IMR-90 (cell line): ENCODE measurements at regions not wholly inside any gene's neighbourhood (a gene's known extent, or its start where the extent isn't known, plus 50 kb on each side); places are given as distances from the start of the nearest gene placed in this dataset.

ENCODE experiments used
- ATAC-seq: fragments of 200-7000 bp; cut with Tn5 transposase; 2 replicates; pipeline ENCODE4 v1.9.1; 2020; ENCODE audit warnings: low read depth, mild to moderate bottlenecking, moderate library complexity
- BruUV-seq: library from RNA; stranded (reverse); fragments of 400-500 nt; replicated peaks from 2 replicates; lab custom pipeline; 2021; lab: Mats Ljungman, UMichigan
- CTCF ChIA-PET: fragments of 300-600 bp; formaldehyde crosslinking; extraction: SDS; loops from one replicate; lab custom pipeline; 2021; ENCODE audit warnings: antibody characterized with exemption; lab: Yijun Ruan, JAX
- POLR2A ChIA-PET: fragments of 300-600 bp; sonication (Branson Sonifier 250); formaldehyde crosslinking; loops from one replicate; lab custom pipeline; 2022; ENCODE audit warnings: antibody characterized with exemption; ENCODE audit not compliant: unreplicated experiment; lab: Charles Lee
- DNase-seq: peaks from one replicate; pipeline ENCODE4 v3.0.0; 2013
- H2AFZ ChIP-seq: replicated peaks from 2 replicates; pipeline ENCODE3; 2013; ENCODE audit warnings: low read length, mild to moderate bottlenecking; ENCODE audit not compliant: poor library complexity
- H2AK5ac ChIP-seq: 2 replicates; pipeline ENCODE4 v1.6.1; 2013; ENCODE audit warnings: low read depth, low read length, inconsistent platforms
- H2AK9ac ChIP-seq: replicated peaks from 2 replicates; pipeline ENCODE3; 2013; ENCODE audit warnings: mild to moderate bottlenecking, low read depth, low read length, moderate library complexity; ENCODE audit not compliant: poor library complexity
- H2BK120ac ChIP-seq: 2 replicates; pipeline ENCODE4 v1.6.1; 2013; ENCODE audit warnings: low read depth, low read length, inconsistent platforms
- H2BK15ac ChIP-seq: 3 replicates; pipeline ENCODE4 v1.6.1; 2013; ENCODE audit warnings: low read depth, low read length, inconsistent platforms
- H2BK20ac ChIP-seq: 2 replicates; pipeline ENCODE4 v1.6.1; 2013; ENCODE audit warnings: low read depth, mild to moderate bottlenecking, inconsistent platforms, low read length, moderate library complexity
- H2BK5ac ChIP-seq: 2 replicates; pipeline ENCODE4 v1.6.1; 2013; ENCODE audit warnings: mild to moderate bottlenecking, low read depth, low read length, inconsistent platforms; ENCODE audit not compliant: poor library complexity, severe bottlenecking
- H3K14ac ChIP-seq: replicated peaks from 2 replicates; pipeline ENCODE4 v1.6.1; 2013; ENCODE audit warnings: low read depth, low read length, inconsistent platforms
- H3K18ac ChIP-seq: 2 replicates; pipeline ENCODE4 v1.6.1; 2013; ENCODE audit warnings: low read depth, low read length, control low read depth
- H3K23ac ChIP-seq: 2 replicates; pipeline ENCODE4 v1.6.1; 2013; ENCODE audit warnings: low read depth, low read length, inconsistent platforms
- H3K27ac ChIP-seq: 2 replicates; pipeline ENCODE4 v1.5.1; 2013; ENCODE audit warnings: mild to moderate bottlenecking, control low read depth, low read length; ENCODE audit not compliant: insufficient read depth
- H3K27me3 ChIP-seq: 2 replicates; pipeline ENCODE4 v1.6.1; 2013; ENCODE audit warnings: low read length; ENCODE audit not compliant: control insufficient read depth, insufficient read depth
- H3K36me3 ChIP-seq: 2 replicates; pipeline ENCODE4 v1.6.1; 2013; ENCODE audit warnings: low read length, mixed read lengths; ENCODE audit not compliant: control insufficient read depth, insufficient read depth
- H3K4ac ChIP-seq: 2 replicates; pipeline ENCODE4 v1.6.1; 2013; ENCODE audit warnings: low read depth, low read length, inconsistent platforms
- H3K4me1 ChIP-seq: 2 replicates; pipeline ENCODE4 v1.6.1; 2013; ENCODE audit warnings: low read length, mixed read lengths; ENCODE audit not compliant: control insufficient read depth, insufficient read depth
- H3K4me2 ChIP-seq: 2 replicates; pipeline ENCODE4 v1.6.1; 2013; ENCODE audit warnings: low read depth, mild to moderate bottlenecking, control low read depth, low read length, moderate library complexity
- H3K4me3 ChIP-seq: 2 replicates; pipeline ENCODE4 v1.5.1; 2013; ENCODE audit warnings: low read depth, mild to moderate bottlenecking, control low read depth, low read length, moderate library complexity; ENCODE audit not compliant: insufficient read depth
- H3K56ac ChIP-seq: 2 replicates; pipeline ENCODE4 v1.6.1; 2013; ENCODE audit warnings: low read length, inconsistent platforms; ENCODE audit not compliant: insufficient read depth; ENCODE audit errors: extremely low read depth
- H3K79me1 ChIP-seq, 2 experiments: 2 replicates each; pipeline ENCODE4 v1.6.1; 2013; ENCODE audit warnings: low read length in 2 of 2, inconsistent platforms in 1 of 2, low read depth in 1 of 2
- H3K9ac ChIP-seq: 2 replicates; pipeline ENCODE4 v1.6.1; 2013; ENCODE audit warnings: low read depth, low read length, control low read depth
- H3K9me1 ChIP-seq: 2 replicates; pipeline ENCODE4 v1.6.1; 2013; ENCODE audit warnings: low read length, inconsistent platforms; ENCODE audit not compliant: insufficient read depth
- H3K9me3 ChIP-seq: 2 replicates; pipeline ENCODE4 v1.6.1; 2013; ENCODE audit warnings: low read length; ENCODE audit not compliant: control insufficient read depth, insufficient read depth
- H4K20me1 ChIP-seq: 2 replicates; pipeline ENCODE4 v1.6.1; 2013; ENCODE audit warnings: low read length, inconsistent platforms; ENCODE audit not compliant: insufficient read depth
- H4K5ac ChIP-seq: 2 replicates; pipeline ENCODE4 v1.6.1; 2013; ENCODE audit warnings: mild to moderate bottlenecking, low read depth, low read length, control low read depth
- H4K8ac ChIP-seq, 2 experiments: 2 replicates each; pipeline ENCODE4 v1.6.1; 2013; ENCODE audit warnings: low read depth in 2 of 2, low read length in 2 of 2, control low read depth in 1 of 2, inconsistent platforms in 1 of 2
- H4K91ac ChIP-seq: 2 replicates; pipeline ENCODE4 v1.6.1; 2013; ENCODE audit warnings: low read depth, low read length, inconsistent platforms; ENCODE audit not compliant: insufficient read depth
- CEBPB ChIP-seq: IDR thresholded peaks from 2 replicates; pipeline ENCODE4 v1.6.1; 2012; ENCODE audit warnings: low read depth, low read length, improper control_type of control experiment
- CHD1 ChIP-seq: IDR thresholded peaks from 2 replicates; pipeline ENCODE4 v1.6.1; 2012; ENCODE audit warnings: low read depth, low read length, improper control_type of control experiment
- MXI1 ChIP-seq: IDR thresholded peaks from 2 replicates; pipeline ENCODE4 v1.6.1; 2012; ENCODE audit warnings: low read depth, mild to moderate bottlenecking, low read length, moderate library complexity, borderline replicate concordance
- NFE2L2 ChIP-seq: fragments of 150-350 bp; IDR thresholded peaks from 2 replicates; pipeline ENCODE4 v1.6.1; 2016; ENCODE audit warnings: low read depth, mild to moderate bottlenecking, low read length
- RAD21 ChIP-seq: IDR thresholded peaks from 2 replicates; pipeline ENCODE4 v1.6.1; 2012; ENCODE audit warnings: low read length, improper control_type of control experiment
- RCOR1 ChIP-seq: IDR thresholded peaks from 2 replicates; pipeline ENCODE4 v1.6.1; 2012; ENCODE audit warnings: mild to moderate bottlenecking, low read length, improper control_type of control experiment; ENCODE audit not compliant: insufficient replicate concordance
- RFX5 ChIP-seq: IDR thresholded peaks from 2 replicates; pipeline ENCODE4 v1.8.0; 2012; ENCODE audit warnings: low read depth, mild to moderate bottlenecking, low read length, moderate library complexity
- WGBS, 2 experiments: methylation state at CpG; one replicate each; pipeline versions ENCODE4 v1.1.5 to v1.1.7; 2013; ENCODE audit warnings: missing lambda C conversion rate in 2 of 2; ENCODE audit not compliant: insufficient read length in 1 of 2; ENCODE audit errors: extremely low coverage in 2 of 2; 5-methylcytosine and 5-hydroxymethylcytosine counted together
- dilution Hi-C: fragments of 300-500 bp; cut with HindIII; formaldehyde crosslinking; loops from one replicate; pipeline ENCODE4 v1.14.3; 2018; ENCODE audit warnings: low sequenced_read_pairs; ENCODE audit not compliant: unreplicated experiment
- in situ Hi-C: fragments of 300-500 bp; cut with MboI; formaldehyde crosslinking; loops from 3 replicates; pipeline ENCODE4 v1.14.3; 2019; ENCODE audit warnings: low sequenced_read_pairs, inconsistent platforms, mixed read lengths
- intact Hi-C: fragments of 100-400 bp; cut with micrococcal nuclease; formaldehyde crosslinking; loops from 2 replicates; pipeline ENCODE4 v1.10.0; 2022
- TF ChIP-seq, protein P1 (sequence below): conservative IDR thresholded peaks from 2 replicates; pipeline ENCODE4 v1.5.1; 2012; ENCODE audit warnings: mild to moderate bottlenecking, low read depth, low read length, improper control_type of control experiment

GRCh38 chr13:77827332-77827731 lies 91.3 kb downstream of the EDNRB start:
- Histone ChIP-seq H3K4me3 (no peak overlapping the region), H3K18ac (no peak overlapping the region), H3K27ac (no peak overlapping the region), H2BK5ac (no peak overlapping the region), H3K14ac (no peak overlapping the region), H3K9ac (no peak overlapping the region), H3K36me3 (no peaks in the 10 kb centered on the region), H3K9me1 (peaks cover 3% of the 10 kb centered on the region; the same call in 1 of the 2 replicates), H3K4me2 (no peak overlapping the region), H3K9me3 (no peaks in the 10 kb centered on the region), H3K4ac (no peak overlapping the region), H3K4me1 (peaks cover 2% of the 10 kb centered on the region; the same call in 1 of the 2 replicates), H4K8ac (no peak overlapping the region), H4K5ac (no peak overlapping the region), H3K23ac (no peak overlapping the region), H2AK9ac (no peak overlapping the region), H2BK15ac (no peak overlapping the region), H2BK120ac (no peak overlapping the region), H2AFZ (no peak overlapping the region), H2AK5ac (no peak overlapping the region), H3K56ac (no peak overlapping the region), H4K20me1 (no peaks in the 10 kb centered on the region), H2BK20ac (no peak overlapping the region), H3K79me1 (no peaks in the 10 kb centered on the region), H4K91ac (no peak overlapping the region), H3K27me3 (no peaks in the 10 kb centered on the region; the same call in 1 of the 2 replicates)
- POLR2A ChIA-PET: no interaction called here
- no TSS peak for BruUV-seq
- in situ Hi-C loops (no loop called here), dilution Hi-C loops (no loop called here), intact Hi-C loops (no loop called here)
- 67% methylated on average over 1 of the region's 5 CpGs; no CpG with 5 or more reads in 1 of the 2 experiments for WGBS, 2 experiments
- DNase-seq (no peak), ATAC-seq (no peak)
- TF ChIP-seq CEBPB (no peak), RFX5 (no peak), NFE2L2 (no peak), RAD21 (no peak), RCOR1 (no peak), CHD1 (no peak), MXI1 (no peak)
- TF ChIP-seq, protein P1, sequence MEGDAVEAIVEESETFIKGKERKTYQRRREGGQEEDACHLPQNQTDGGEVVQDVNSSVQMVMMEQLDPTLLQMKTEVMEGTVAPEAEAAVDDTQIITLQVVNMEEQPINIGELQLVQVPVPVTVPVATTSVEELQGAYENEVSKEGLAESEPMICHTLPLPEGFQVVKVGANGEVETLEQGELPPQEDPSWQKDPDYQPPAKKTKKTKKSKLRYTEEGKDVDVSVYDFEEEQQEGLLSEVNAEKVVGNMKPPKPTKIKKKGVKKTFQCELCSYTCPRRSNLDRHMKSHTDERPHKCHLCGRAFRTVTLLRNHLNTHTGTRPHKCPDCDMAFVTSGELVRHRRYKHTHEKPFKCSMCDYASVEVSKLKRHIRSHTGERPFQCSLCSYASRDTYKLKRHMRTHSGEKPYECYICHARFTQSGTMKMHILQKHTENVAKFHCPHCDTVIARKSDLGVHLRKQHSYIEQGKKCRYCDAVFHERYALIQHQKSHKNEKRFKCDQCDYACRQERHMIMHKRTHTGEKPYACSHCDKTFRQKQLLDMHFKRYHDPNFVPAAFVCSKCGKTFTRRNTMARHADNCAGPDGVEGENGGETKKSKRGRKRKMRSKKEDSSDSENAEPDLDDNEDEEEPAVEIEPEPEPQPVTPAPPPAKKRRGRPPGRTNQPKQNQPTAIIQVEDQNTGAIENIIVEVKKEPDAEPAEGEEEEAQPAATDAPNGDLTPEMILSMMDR: no peak
- CTCF ChIA-PET: no interaction called here
